CD14-positive monocyte (primary cell): ENCODE measurements at regions not wholly inside any gene's neighbourhood (a gene's known extent, or its start where the extent isn't known, plus 50 kb on each side); places are given as distances from the start of the nearest gene placed in this dataset.

Experiments
- DNase-seq, 3 donors: peaks; one replicate each; pipeline ENCODE4 v3.0.0-alpha.2; 2011 to 2022
- H2AFZ ChIP-seq: 2 replicates; pipeline ENCODE4 v1.6.0; 2012; ENCODE audit warnings: mild to moderate bottlenecking, low read depth, low read length, inconsistent platforms; ENCODE audit not compliant: insufficient read depth, poor library complexity, severe bottlenecking
- H3K27ac ChIP-seq, 2 donors: 1 replicate in 1 of 2; 2 replicates in 1 of 2; pipeline ENCODE4 v1.5.1; 2012 to 2013; ENCODE audit warnings: low read length in 2 of 2, control low read depth in 1 of 2, inconsistent platforms in 1 of 2, low read depth in 1 of 2, mild to moderate bottlenecking in 1 of 2
- H3K27me3 ChIP-seq, 2 donors: one replicate each; pipeline versions ENCODE4 v1.6.0 to v1.6.1; 2011 to 2013; ENCODE audit warnings: low read length in 2 of 2; ENCODE audit not compliant: control insufficient read depth in 2 of 2, insufficient read depth in 2 of 2
- H3K36me3 ChIP-seq, 2 donors: replicated peaks in 1 of 2; 1 replicate in 1 of 2; 2 replicates in 1 of 2; pipeline versions ENCODE4 v1.5.1 to v1.6.1; 2012 to 2013; ENCODE audit warnings: low read length in 2 of 2, control low read depth in 1 of 2, inconsistent platforms in 1 of 2, mild to moderate bottlenecking in 1 of 2; ENCODE audit not compliant: insufficient read depth in 2 of 2, control insufficient read depth in 1 of 2
- H3K4me1 ChIP-seq, 2 donors: 1 replicate in 1 of 2; 2 replicates in 1 of 2; pipeline versions ENCODE4 v1.5.1 to v1.6.1; 2012 to 2013; ENCODE audit warnings: low read length in 2 of 2, control low read depth in 1 of 2, inconsistent platforms in 1 of 2, mild to moderate bottlenecking in 1 of 2, moderate library complexity in 1 of 2; ENCODE audit not compliant: insufficient read depth in 2 of 2, control insufficient read depth in 1 of 2
- H3K4me2 ChIP-seq: replicated peaks from 2 replicates; pipeline ENCODE3; 2012; ENCODE audit warnings: low read length, moderate library complexity, mild to moderate bottlenecking; ENCODE audit not compliant: poor library complexity, severe bottlenecking; ENCODE audit errors: extremely low read depth
- H3K4me3 ChIP-seq, 3 experiments: fragments of 200-600 bp in 1 of 3; sonication (generic) in 1 of 3; replicated peaks in 1 of 3; 1 replicate in 2 of 3; 2 replicates in 1 of 3; pipeline ENCODE4 v1.5.1; 2011 to 2013; ENCODE audit warnings: low read length in 3 of 3, mild to moderate bottlenecking in 3 of 3, control low read depth in 2 of 3, low read depth in 2 of 3, inconsistent platforms in 1 of 3, moderate library complexity in 1 of 3
- H3K79me2 ChIP-seq: 2 replicates; pipeline ENCODE4 v1.6.0; 2012; ENCODE audit warnings: mild to moderate bottlenecking, control low read depth, inconsistent platforms, low read length, moderate library complexity; ENCODE audit not compliant: insufficient read depth
- H3K9ac ChIP-seq: 2 replicates; pipeline ENCODE4 v1.6.0; 2017; ENCODE audit warnings: low read length, mild to moderate bottlenecking; ENCODE audit not compliant: insufficient read depth, poor library complexity, severe bottlenecking
- H3K9me3 ChIP-seq, 2 donors: replicated peaks in 1 of 2; 1 replicate in 1 of 2; 2 replicates in 1 of 2; pipeline versions ENCODE4 v1.5.1 to v1.6.1; 2012 to 2013; ENCODE audit warnings: low read length in 2 of 2, control low read depth in 1 of 2; ENCODE audit not compliant: control insufficient read depth in 1 of 2, insufficient read depth in 1 of 2
- H4K20me1 ChIP-seq: 2 replicates; pipeline ENCODE4 v1.6.0; 2012; ENCODE audit warnings: mild to moderate bottlenecking, low read length, control low read depth, moderate library complexity; ENCODE audit not compliant: insufficient read depth
- H3K27ac Mint-ChIP-seq, 7 donors: one replicate each; pipeline ENCODE4 v1.8.0; 2020; ENCODE audit warnings: mild to moderate bottlenecking in 7 of 7, mixed read lengths in 7 of 7, moderate library complexity in 6 of 7, inconsistent platforms in 2 of 7
- H3K27me3 Mint-ChIP-seq, 3 donors: one replicate each; pipeline ENCODE4 v1.8.0; 2021 to 2022; ENCODE audit warnings: low read depth in 3 of 3, mild to moderate bottlenecking in 3 of 3, mixed read lengths in 3 of 3, moderate library complexity in 3 of 3, inconsistent platforms in 1 of 3
- H3K36me3 Mint-ChIP-seq, 2 donors: one replicate each; pipeline ENCODE4 v1.8.0; 2020; ENCODE audit warnings: mixed read lengths in 2 of 2, inconsistent platforms in 1 of 2, mild to moderate bottlenecking in 1 of 2
- H3K4me1 Mint-ChIP-seq: one replicate; pipeline ENCODE4 v1.8.0; 2020; ENCODE audit warnings: mild to moderate bottlenecking, mixed read lengths
- H3K4me3 Mint-ChIP-seq, 2 donors: one replicate each; pipeline ENCODE4 v1.8.0; 2020; ENCODE audit warnings: mild to moderate bottlenecking in 2 of 2, mixed read lengths in 2 of 2, moderate library complexity in 1 of 2
- H3K9me3 Mint-ChIP-seq, 7 donors: one replicate each; pipeline ENCODE4 v1.8.0; 2020 to 2022; ENCODE audit warnings: mixed read lengths in 7 of 7, mild to moderate bottlenecking in 6 of 7, moderate library complexity in 6 of 7, inconsistent platforms in 2 of 7
- WGBS: methylation state at CpG from one replicate; pipeline ENCODE4 v1.1.5; 2013; ENCODE audit warnings: missing lambda C conversion rate; ENCODE audit not compliant: insufficient coverage; 5-methylcytosine and 5-hydroxymethylcytosine counted together
- intact Hi-C, 2 donors: fragments of 100-400 bp; cut with micrococcal nuclease; formaldehyde crosslinking; loops; one replicate each; pipeline versions ENCODE4 v1.15.0 to v1.15.1; 2023
- TF ChIP-seq, protein P1 (sequence below): fragments of 200-600 bp; IDR thresholded peaks from one replicate; pipeline ENCODE4 v1.8.0; 2022; ENCODE audit warnings: antibody characterized with exemption, mild to moderate bottlenecking

DNA sequence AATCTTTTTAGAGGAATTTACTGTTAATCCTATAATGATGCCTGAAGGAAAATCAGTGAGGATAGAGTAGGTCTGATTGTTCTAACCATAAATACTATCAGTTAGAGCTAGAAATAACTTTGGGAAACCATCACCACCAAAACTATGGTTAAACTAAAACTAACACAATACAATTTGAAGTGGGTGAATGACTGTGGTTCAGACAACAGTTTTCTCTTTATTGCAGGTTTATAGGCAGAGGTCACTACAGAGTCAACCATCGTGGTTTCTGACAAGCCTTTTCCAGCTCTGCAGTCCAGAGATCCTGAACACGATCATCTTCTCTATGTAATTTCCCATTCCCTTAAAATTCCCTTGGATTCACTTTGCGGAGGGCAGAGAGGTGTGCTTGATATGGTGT, 134.3 kb downstream of the IBTK start:
- H2AFZ ChIP-seq: no peak overlapping the region
- no peak for DNase-seq
- H3K9me3 Mint-ChIP-seq: peaks cover 0 to 10% (median 7%) of the 10 kb centered on the region in 7 donors
- H3K4me3 ChIP-seq: no peak overlapping the region
- no peaks in the 10 kb centered on the region for H4K20me1 ChIP-seq
- WGBS: no CpG with 5 or more reads among the region's 3 CpGs
- no peak overlapping the region for H3K27ac ChIP-seq
- TF ChIP-seq, protein P1, sequence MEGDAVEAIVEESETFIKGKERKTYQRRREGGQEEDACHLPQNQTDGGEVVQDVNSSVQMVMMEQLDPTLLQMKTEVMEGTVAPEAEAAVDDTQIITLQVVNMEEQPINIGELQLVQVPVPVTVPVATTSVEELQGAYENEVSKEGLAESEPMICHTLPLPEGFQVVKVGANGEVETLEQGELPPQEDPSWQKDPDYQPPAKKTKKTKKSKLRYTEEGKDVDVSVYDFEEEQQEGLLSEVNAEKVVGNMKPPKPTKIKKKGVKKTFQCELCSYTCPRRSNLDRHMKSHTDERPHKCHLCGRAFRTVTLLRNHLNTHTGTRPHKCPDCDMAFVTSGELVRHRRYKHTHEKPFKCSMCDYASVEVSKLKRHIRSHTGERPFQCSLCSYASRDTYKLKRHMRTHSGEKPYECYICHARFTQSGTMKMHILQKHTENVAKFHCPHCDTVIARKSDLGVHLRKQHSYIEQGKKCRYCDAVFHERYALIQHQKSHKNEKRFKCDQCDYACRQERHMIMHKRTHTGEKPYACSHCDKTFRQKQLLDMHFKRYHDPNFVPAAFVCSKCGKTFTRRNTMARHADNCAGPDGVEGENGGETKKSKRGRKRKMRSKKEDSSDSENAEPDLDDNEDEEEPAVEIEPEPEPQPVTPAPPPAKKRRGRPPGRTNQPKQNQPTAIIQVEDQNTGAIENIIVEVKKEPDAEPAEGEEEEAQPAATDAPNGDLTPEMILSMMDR: no peak
- H3K36me3 ChIP-seq: no peaks in the 10 kb centered on the region
- no peak overlapping the region for H3K27ac Mint-ChIP-seq
- no peaks in the 10 kb centered on the region for H3K79me2 ChIP-seq
- intact Hi-C loops: no loop called here
- H3K9ac ChIP-seq: no peak overlapping the region
- no peaks in the 10 kb centered on the region for H3K9me3 ChIP-seq
- H3K4me1 Mint-ChIP-seq: peaks cover 3% of the 10 kb centered on the region
- no peaks in the 10 kb centered on the region for H3K36me3 Mint-ChIP-seq
- H3K27me3 Mint-ChIP-seq: no peaks in the 10 kb centered on the region
- no peaks in the 10 kb centered on the region for H3K4me1 ChIP-seq
- no peaks in the 10 kb centered on the region for H3K27me3 ChIP-seq
- H3K4me3 Mint-ChIP-seq: no peak overlapping the region
- H3K4me2 ChIP-seq: no peak overlapping the region

DNA sequence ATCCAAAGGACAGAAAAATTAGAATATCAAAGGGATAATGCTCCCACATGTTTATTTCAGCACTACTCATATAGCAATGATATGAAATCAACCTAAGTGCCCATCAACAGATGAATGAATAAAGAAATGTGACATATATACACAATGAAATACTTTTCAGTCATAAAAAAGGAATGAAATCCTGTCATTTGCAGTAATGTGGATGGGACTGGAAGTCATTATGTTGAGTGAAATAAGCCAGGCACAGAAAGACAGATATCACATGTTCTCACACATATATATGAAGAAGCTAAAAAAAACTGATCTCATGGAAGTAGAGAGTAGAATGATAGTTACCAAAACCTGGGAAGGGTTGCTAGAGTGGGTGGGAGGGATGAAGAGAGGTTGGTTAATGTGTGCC, 135.7 kb downstream of the IBTK start:
- no peak overlapping the region for H3K27ac Mint-ChIP-seq
- Histone ChIP-seq H3K9ac (no peak overlapping the region), H3K4me1 (no peaks in the 10 kb centered on the region), H4K20me1 (no peaks in the 10 kb centered on the region), H3K4me3 (no peak overlapping the region), H3K27me3 (no peaks in the 10 kb centered on the region), H3K36me3 (no peaks in the 10 kb centered on the region), H3K79me2 (no peaks in the 10 kb centered on the region), H2AFZ (no peak overlapping the region), H3K9me3 (no peaks in the 10 kb centered on the region), H3K4me2 (no peak overlapping the region), H3K27ac (no peak overlapping the region)
- H3K27me3 Mint-ChIP-seq: no peaks in the 10 kb centered on the region
- DNase-seq: no peak
- no peak overlapping the region for H3K4me3 Mint-ChIP-seq
- H3K36me3 Mint-ChIP-seq: no peaks in the 10 kb centered on the region
- intact Hi-C loops: no loop called here
- H3K9me3 Mint-ChIP-seq: peaks cover 1 to 10% (median 6%) of the 10 kb centered on the region in 7 donors
- TF ChIP-seq, protein P1: no peak
- no peaks in the 10 kb centered on the region for H3K4me1 Mint-ChIP-seq
